GM12872 (cell line): ENCODE measurements at regions not wholly inside any gene's neighbourhood (a gene's known extent, or its start where the extent isn't known, plus 50 kb on each side); places are given as distances from the start of the nearest gene placed in this dataset.

Experiments used
- CTCF ChIP-seq: IDR thresholded peaks from 3 replicates; pipeline ENCODE4 v1.5.1; 2011; ENCODE audit warnings: low read depth, mild to moderate bottlenecking, low read length, moderate library complexity; ENCODE audit not compliant: insufficient read depth

- no peak for TF ChIP-seq CTCF
Measured at GRCh38 chr1:213324859-213325258, 273.8 kb downstream of the RPS6KC1 start.

- TF ChIP-seq CTCF, result no peak
Measured at GRCh38 chr1:213325482-213325881, 274.4 kb downstream of the RPS6KC1 start.

- TF ChIP-seq CTCF, result no peak
Measured at GRCh38 chr1:213326281-213327016, 275.4 kb downstream of the RPS6KC1 start.

GRCh38 chr1:213327017-213327667, 276.1 kb downstream of the RPS6KC1 start:
- no peak for TF ChIP-seq CTCF

GRCh38 chr1:213329406-213330008, 278.5 kb downstream of the RPS6KC1 start:
- no peak for TF ChIP-seq CTCF

- no peak for TF ChIP-seq CTCF
Measured at GRCh38 chr1:213330281-213330680, 279.2 kb downstream of the RPS6KC1 start.

GRCh38 chr1:213331631-213332175, 280.7 kb downstream of the RPS6KC1 start:
- no peak for TF ChIP-seq CTCF
